GM12878 (cell line): ENCODE measurements at regions not wholly inside any gene's neighbourhood (a gene's known extent, or its start where the extent isn't known, plus 50 kb on each side); places are given as distances from the start of the nearest gene placed in this dataset.

Experiments used
- ATAC-seq: fragments of 200-7000 bp; cut with Tn5 transposase; 3 replicates; pipeline ENCODE4 v1.9.1; 2020; ENCODE audit warnings: mild to moderate bottlenecking, moderate library complexity
- BruUV-seq: library from RNA; stranded (reverse); fragments of 400-500 nt; replicated peaks from 2 replicates; lab custom pipeline; 2021; lab: Mats Ljungman, UMichigan
- CTCF ChIA-PET: fragments of 300-600 bp; sonication (Branson Sonifier 250); formaldehyde crosslinking; extraction: SDS; loops from one replicate; lab custom pipeline; 2021; ENCODE audit warnings: inconsistent platforms; lab: Yijun Ruan, JAX
- POLR2A ChIA-PET: fragments of 350-600 bp; formaldehyde crosslinking; extraction: SDS; loops from one replicate; lab custom pipeline; 2021; ENCODE audit warnings: inconsistent platforms; lab: Charles Lee
- RAD21 ChIA-PET: fragments of 300-600 bp; sonication (Branson Sonifier 250); formaldehyde crosslinking; loops from one replicate; lab custom pipeline; 2023; ENCODE audit warnings: antibody characterized with exemption; ENCODE audit not compliant: unreplicated experiment; lab: Charles Lee
- SMC1A ChIA-PET: fragments of 300-600 bp; sonication (Branson Sonifier 250); formaldehyde crosslinking; loops from one replicate; lab custom pipeline; 2023; ENCODE audit not compliant: unreplicated experiment, uncharacterized antibody; lab: Charles Lee
- DNase-seq: peaks from one replicate; pipeline ENCODE4 v3.0.0-alpha.2; 2011; ENCODE audit warnings: low read depth, low spot score
- FAIRE-seq: peaks from 3 replicates; lab custom pipeline; 2011; peaks lifted over from hg19 to GRCh38; lab: Jason Lieb, UNC
- H2AFZ ChIP-seq: 2 replicates; pipeline ENCODE4 v1.6.0; 2011; ENCODE audit warnings: low read depth, low read length, control low read depth; ENCODE audit not compliant: control insufficient read depth
- H3K27ac ChIP-seq: 2 replicates; pipeline ENCODE4 v1.5.1; 2011; ENCODE audit warnings: control low read depth; ENCODE audit not compliant: control insufficient read depth, insufficient read depth
- H3K27me3 ChIP-seq, 2 experiments: replicated peaks in 1 of 2; 2 replicates each; pipeline versions ENCODE4 v1.6.0 to v1.6.1; 2011; ENCODE audit warnings: low read length in 1 of 2; ENCODE audit not compliant: control insufficient read depth in 2 of 2, insufficient read depth in 2 of 2
- H3K36me3 ChIP-seq, 2 experiments: 2 replicates each; pipeline ENCODE4 v1.5.1; 2011; ENCODE audit warnings: low read length in 1 of 2; ENCODE audit not compliant: control insufficient read depth in 2 of 2, insufficient read depth in 2 of 2
- H3K4me1 ChIP-seq: 2 replicates; pipeline ENCODE4 v1.6.1; 2011; ENCODE audit warnings: mild to moderate bottlenecking, low read length, moderate library complexity, mixed read lengths; ENCODE audit not compliant: control insufficient read depth, insufficient read depth
- H3K4me2 ChIP-seq: 2 replicates; pipeline ENCODE4 v1.6.0; 2011; ENCODE audit warnings: control low read depth; ENCODE audit not compliant: control insufficient read depth, insufficient read depth
- H3K4me3 ChIP-seq: fragments of 200-600 bp; sonication (generic); 2 replicates; pipeline ENCODE4 v1.5.1; 2016
- H3K79me2 ChIP-seq: 2 replicates; pipeline ENCODE4 v1.6.0; 2011; ENCODE audit warnings: low read length; ENCODE audit not compliant: control insufficient read depth, insufficient read depth
- H3K9ac ChIP-seq: 2 replicates; pipeline ENCODE4 v1.8.0; 2011; ENCODE audit warnings: low read length, control low read depth, mixed read lengths; ENCODE audit not compliant: control insufficient read depth, insufficient read depth
- H3K9me3 ChIP-seq: replicated peaks from 3 replicates; pipeline ENCODE4 v1.5.1; 2011; ENCODE audit warnings: mild to moderate bottlenecking, low read length; ENCODE audit not compliant: control insufficient read depth, insufficient read depth
- H4K20me1 ChIP-seq: 2 replicates; pipeline ENCODE4 v1.6.0; 2011; ENCODE audit not compliant: control insufficient read depth, insufficient read depth
- DPF2 ChIP-seq: fragments of 450-650 bp; IDR thresholded peaks from 2 replicates; pipeline ENCODE4 v1.6.1; 2017; ENCODE audit warnings: mild to moderate bottlenecking
- GATAD2B ChIP-seq: fragments of 450-650 bp; conservative IDR thresholded peaks from 2 replicates; pipeline ENCODE4 v1.6.1; 2017; ENCODE audit warnings: low read depth, mild to moderate bottlenecking, moderate library complexity
- HSF1 ChIP-seq: fragments of 150-350 bp; IDR thresholded peaks from 2 replicates; pipeline ENCODE4 v1.6.1; 2014; ENCODE audit warnings: mild to moderate bottlenecking, low read depth, low read length
- IKZF2 ChIP-seq, 2 experiments: fragments of 450-650 bp; IDR thresholded peaks; 2 replicates each; pipeline ENCODE4 v1.6.1; 2017; ENCODE audit warnings: mild to moderate bottlenecking in 2 of 2, moderate library complexity in 2 of 2
- MEF2B ChIP-seq: fragments of 450-650 bp; IDR thresholded peaks from 2 replicates; pipeline ENCODE4 v1.6.1; 2018; ENCODE audit warnings: mild to moderate bottlenecking, moderate library complexity; ENCODE audit not compliant: partially characterized antibody, poor library complexity, severe bottlenecking
- NR2C2 ChIP-seq: IDR thresholded peaks from 2 replicates; pipeline ENCODE4 v1.6.1; 2011; ENCODE audit warnings: borderline replicate concordance, low read depth; ENCODE audit not compliant: control insufficient read depth, insufficient read length
- PAX8 ChIP-seq: fragments of 450-650 bp; IDR thresholded peaks from 2 replicates; pipeline ENCODE4 v1.6.1; 2017; ENCODE audit warnings: mild to moderate bottlenecking, moderate library complexity
- RBBP5 ChIP-seq: fragments of 200-600 bp; sonication (generic); conservative IDR thresholded peaks from 2 replicates; pipeline ENCODE4 v1.6.1; 2016
- SMAD5 ChIP-seq: IDR thresholded peaks from 2 replicates; pipeline ENCODE4 v1.6.1; 2016; ENCODE audit warnings: antibody characterized with exemption, low read depth
- SUZ12 ChIP-seq: fragments of 200-600 bp; sonication (generic); IDR thresholded peaks from one replicate; pipeline ENCODE4 v1.6.1; 2018; ENCODE audit warnings: antibody characterized with exemption, mild to moderate bottlenecking; ENCODE audit not compliant: unreplicated experiment
- TBL1XR1 ChIP-seq: IDR thresholded peaks from 2 replicates; pipeline ENCODE4 v1.6.1; 2012; ENCODE audit warnings: low read depth, low read length, improper control_type of control experiment
- TCF12 ChIP-seq: IDR thresholded peaks from 2 replicates; pipeline ENCODE4 v1.6.1; 2011; ENCODE audit warnings: low read depth, mild to moderate bottlenecking, low read length
- ZNF24 ChIP-seq: fragments of 450-650 bp; IDR thresholded peaks from 2 replicates; pipeline ENCODE4 v1.6.1; 2017; ENCODE audit warnings: antibody characterized with exemption, mild to moderate bottlenecking
- WGBS: methylation state at CpG from one replicate; pipeline ENCODE4 v1.1.6; 2016; ENCODE audit warnings: low lambda C conversion rate; ENCODE audit not compliant: insufficient replicate concordance, insufficient coverage; ENCODE audit errors: missing lambda C conversion rate; 5-methylcytosine and 5-hydroxymethylcytosine counted together
- in situ Hi-C: fragments of 300-500 bp; cut with MboI; formaldehyde crosslinking; loops from 9 replicates; pipeline ENCODE4 v1.14.3; 2018; ENCODE audit warnings: mixed read lengths
- intact Hi-C: fragments of 100-400 bp; cut with micrococcal nuclease; formaldehyde crosslinking; loops from one replicate; pipeline ENCODE4 v1.14.2; 2022; ENCODE audit not compliant: unreplicated experiment
- TF ChIP-seq, protein P1 (sequence below): fragments of 450-650 bp; formaldehyde crosslinking; IDR thresholded peaks from 2 replicates; pipeline ENCODE4 v1.4.0; 2022; ENCODE audit warnings: mild to moderate bottlenecking, moderate library complexity

DNA sequence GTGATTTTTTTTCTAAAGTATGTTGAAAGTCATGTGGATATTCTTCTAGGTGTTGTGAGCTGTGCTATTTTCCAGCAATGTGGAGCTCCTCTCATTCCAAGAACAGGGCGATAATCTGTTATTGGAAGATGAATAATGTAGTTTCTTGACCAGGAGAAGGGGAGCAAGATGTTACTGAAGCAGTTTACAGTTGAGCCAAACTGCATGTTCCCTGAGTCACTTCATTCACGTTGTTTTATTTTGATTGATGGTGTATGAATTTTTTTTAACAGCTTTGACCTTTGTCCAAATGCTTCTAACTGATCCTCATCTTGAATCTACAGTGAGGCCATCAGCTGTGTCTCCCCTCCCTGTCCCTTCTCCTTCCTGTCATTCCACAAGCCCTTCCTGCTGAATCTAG lies 277.1 kb upstream of the KLF6 start:
- H2AFZ ChIP-seq = no peak overlapping the region
- ChIA-PET CTCF (no interaction called here), RAD21 (no interaction called here), POLR2A (no interaction called here), SMC1A (no interaction called here)
- ATAC-seq = no peak
- DNase-seq = no peak
- BruUV-seq = no TSS peak
- no peak overlapping the region for H3K27ac ChIP-seq
- H3K4me2 ChIP-seq = no peak overlapping the region
- no peaks in the 10 kb centered on the region for H3K36me3 ChIP-seq
- H3K79me2 ChIP-seq = no peaks in the 10 kb centered on the region
- no peaks in the 10 kb centered on the region for H3K27me3 ChIP-seq
- no peak overlapping the region for H3K4me3 ChIP-seq
- no peak overlapping the region for H3K9ac ChIP-seq
- FAIRE-seq = no peak
- H3K4me1 ChIP-seq = peaks cover 1% of the 10 kb centered on the region
- in situ Hi-C loops = no loop called here
- TF ChIP-seq PAX8 (no peak), NR2C2 (no peak), IKZF2 (IDR thresholded peaks at IDR 0.05) (no peak), TBL1XR1 (no peak)
- TF ChIP-seq, protein P1, sequence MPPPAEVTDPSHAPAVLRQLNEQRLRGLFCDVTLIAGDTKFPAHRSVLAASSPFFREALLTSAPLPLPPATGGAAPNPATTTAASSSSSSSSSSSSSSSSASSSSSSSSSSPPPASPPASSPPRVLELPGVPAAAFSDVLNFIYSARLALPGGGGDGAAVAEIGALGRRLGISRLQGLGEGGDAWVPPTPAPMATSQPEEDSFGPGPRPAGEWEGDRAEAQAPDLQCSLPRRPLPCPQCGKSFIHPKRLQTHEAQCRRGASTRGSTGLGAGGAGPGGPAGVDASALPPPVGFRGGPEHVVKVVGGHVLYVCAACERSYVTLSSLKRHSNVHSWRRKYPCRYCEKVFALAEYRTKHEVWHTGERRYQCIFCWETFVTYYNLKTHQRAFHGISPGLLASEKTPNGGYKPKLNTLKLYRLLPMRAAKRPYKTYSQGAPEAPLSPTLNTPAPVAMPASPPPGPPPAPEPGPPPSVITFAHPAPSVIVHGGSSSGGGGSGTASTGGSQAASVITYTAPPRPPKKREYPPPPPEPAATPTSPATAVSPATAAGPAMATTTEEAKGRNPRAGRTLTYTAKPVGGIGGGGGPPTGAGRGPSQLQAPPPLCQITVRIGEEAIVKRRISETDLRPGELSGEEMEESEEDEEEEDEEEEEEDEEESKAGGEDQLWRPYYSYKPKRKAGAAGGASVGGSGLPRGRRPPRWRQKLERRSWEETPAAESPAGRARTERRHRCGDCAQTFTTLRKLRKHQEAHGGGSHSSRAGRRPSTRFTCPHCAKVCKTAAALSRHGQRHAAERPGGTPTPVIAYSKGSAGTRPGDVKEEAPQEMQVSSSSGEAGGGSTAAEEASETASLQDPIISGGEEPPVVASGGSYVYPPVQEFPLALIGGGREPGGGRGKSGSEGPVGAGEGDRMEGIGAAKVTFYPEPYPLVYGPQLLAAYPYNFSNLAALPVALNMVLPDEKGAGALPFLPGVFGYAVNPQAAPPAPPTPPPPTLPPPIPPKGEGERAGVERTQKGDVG (CRISPR knock-in tag) = no peak
- no peaks in the 10 kb centered on the region for H4K20me1 ChIP-seq
- 39% methylated on average over 2 of the region's 2 CpGs for WGBS
- no peaks in the 10 kb centered on the region for H3K9me3 ChIP-seq
- intact Hi-C loops = no loop called here

DNA sequence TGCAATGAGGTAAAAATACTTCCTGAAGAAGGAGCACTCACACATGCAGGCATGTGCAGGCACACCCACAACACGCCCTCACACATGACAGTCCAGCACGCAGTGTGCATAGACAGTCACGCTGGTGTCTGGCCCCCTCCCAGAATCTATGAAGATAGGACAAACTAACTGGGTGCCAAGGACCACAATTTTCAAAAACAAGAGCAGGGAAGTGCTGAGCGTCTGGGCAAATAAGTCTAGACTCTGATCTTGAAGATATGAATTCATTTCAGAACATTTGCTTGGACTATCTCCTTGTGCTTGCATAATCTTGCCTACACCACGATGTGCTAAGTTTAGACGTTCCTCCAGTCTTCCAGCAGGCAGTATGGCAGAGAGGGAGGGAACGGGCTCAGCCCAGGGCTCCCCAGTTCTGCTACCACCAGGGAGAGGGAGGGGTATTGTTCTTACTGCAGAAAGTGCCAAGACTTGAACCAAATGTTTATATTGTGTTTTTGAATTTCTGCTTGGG lies 276.5 kb upstream of the KLF6 start:
- ATAC-seq (no peak), FAIRE-seq (no peak), DNase-seq (no peak)
- in situ Hi-C loops (no loop called here), intact Hi-C loops (no loop called here)
- Histone ChIP-seq H3K27me3 (no peaks in the 10 kb centered on the region), H3K27ac (no peak overlapping the region), H3K9ac (no peak overlapping the region), H3K4me1 (no peaks in the 10 kb centered on the region), H3K4me3 (no peak overlapping the region), H4K20me1 (no peaks in the 10 kb centered on the region), H3K36me3 (no peaks in the 10 kb centered on the region), H3K9me3 (no peaks in the 10 kb centered on the region), H3K79me2 (no peaks in the 10 kb centered on the region), H3K4me2 (no peak overlapping the region), H2AFZ (no peak overlapping the region)
- ChIA-PET RAD21 (no interaction called here), CTCF (no interaction called here), POLR2A (no interaction called here), SMC1A (no interaction called here)
- 63% methylated on average over 7 of the region's 7 CpGs for WGBS
- no TSS peak for BruUV-seq
- TF ChIP-seq SMAD5 = no peak
- no peak for TF ChIP-seq MEF2B
- no peak for TF ChIP-seq TCF12
- TF ChIP-seq ZNF24 = no peak
- TF ChIP-seq DPF2 = no peak
- TF ChIP-seq SUZ12 = no peak
- no peak for TF ChIP-seq RBBP5
- no peak for TF ChIP-seq GATAD2B
- no peak for TF ChIP-seq HSF1
